ENCODE measurements at regions not wholly inside any gene's neighbourhood (a gene's known extent, or its start where the extent isn't known, plus 50 kb on each side); places are given as distances from the start of the nearest gene placed in this dataset.

DNA sequence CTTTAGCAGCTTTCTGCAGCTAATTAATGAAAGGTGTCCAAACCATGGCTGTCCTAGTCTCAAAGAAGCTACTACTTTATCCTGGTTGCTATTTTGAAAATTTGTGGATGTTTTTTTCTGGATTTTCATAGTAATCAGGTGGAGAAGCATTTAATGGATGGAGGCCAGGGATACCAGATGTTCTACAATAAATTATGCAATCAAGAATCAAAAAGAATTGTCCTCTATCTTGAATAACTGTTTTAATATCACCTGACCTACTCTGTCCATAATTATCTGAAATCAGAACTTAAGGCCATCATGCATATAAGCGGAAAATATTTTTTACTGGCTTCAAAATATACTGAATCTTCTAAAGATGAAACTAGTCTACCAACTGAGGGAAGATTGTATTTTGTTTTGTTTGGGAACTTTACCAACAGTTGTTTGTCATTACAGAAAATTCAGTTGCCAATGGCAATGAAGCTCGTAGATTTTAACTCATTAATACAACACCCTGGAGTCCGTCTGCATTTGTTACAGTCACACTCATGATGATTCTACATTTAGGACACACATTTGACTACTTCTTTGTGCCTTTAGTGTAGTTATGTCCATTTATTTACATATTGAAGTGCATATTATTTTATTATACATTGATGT lies 762.3 kb upstream of the GRM7 start:
- Histone ChIP-seq H3K27ac (ENCODE audit: low read depth in 1 of 2, low read length in 2 of 2) (no peak overlapping the region), H2AFZ (ENCODE audit: insufficient read depth, low read depth, low read length, poor library complexity, severe bottlenecking) (no peak overlapping the region), H3K79me2 (ENCODE audit: insufficient read depth, low read length) (no peaks in the 10 kb centered on the region), H3K27me3 (ENCODE audit: control insufficient read depth in 2 of 2, insufficient read depth in 2 of 2, low read length in 2 of 2) (no peaks in the 10 kb centered on the region), H3K4me2 (replicated peaks; ENCODE audit: extremely low read depth, low read length, poor library complexity, severe bottlenecking) (no peak overlapping the region), H3K4me3 (replicated peaks in 1 of 3; ENCODE audit: low read depth in 2 of 3, low read length in 3 of 3) (no peak overlapping the region), H3K9me3 (replicated peaks in 1 of 2; ENCODE audit: control insufficient read depth in 1 of 2, insufficient read depth in 1 of 2, low read length in 2 of 2) (peaks cover 0 to 5% of the 10 kb centered on the region in 2 donors), H3K36me3 (replicated peaks in 1 of 2; ENCODE audit: control insufficient read depth in 1 of 2, insufficient read depth in 2 of 2, low read length in 2 of 2) (no peaks in the 10 kb centered on the region), H4K20me1 (ENCODE audit: insufficient read depth, low read length) (no peaks in the 10 kb centered on the region), H3K9ac (ENCODE audit: insufficient read depth, low read length, poor library complexity, severe bottlenecking) (no peak overlapping the region), H3K4me1 (ENCODE audit: control insufficient read depth in 1 of 2, insufficient read depth in 2 of 2, low read length in 2 of 2) (no peaks in the 10 kb centered on the region)
- no peak for DNase-seq
- WGBS (ENCODE audit: insufficient coverage), result no CpG with 5 or more reads among the region's 3 CpGs
- peaks cover 0 to 7% (median 2%) of the 10 kb centered on the region in 7 donors for H3K9me3 Mint-ChIP-seq
- H3K36me3 Mint-ChIP-seq, result no peaks in the 10 kb centered on the region
- H3K27me3 Mint-ChIP-seq (ENCODE audit: low read depth in 3 of 3), result no peaks in the 10 kb centered on the region
- no peak overlapping the region for H3K27ac Mint-ChIP-seq
- TF ChIP-seq, protein P1, sequence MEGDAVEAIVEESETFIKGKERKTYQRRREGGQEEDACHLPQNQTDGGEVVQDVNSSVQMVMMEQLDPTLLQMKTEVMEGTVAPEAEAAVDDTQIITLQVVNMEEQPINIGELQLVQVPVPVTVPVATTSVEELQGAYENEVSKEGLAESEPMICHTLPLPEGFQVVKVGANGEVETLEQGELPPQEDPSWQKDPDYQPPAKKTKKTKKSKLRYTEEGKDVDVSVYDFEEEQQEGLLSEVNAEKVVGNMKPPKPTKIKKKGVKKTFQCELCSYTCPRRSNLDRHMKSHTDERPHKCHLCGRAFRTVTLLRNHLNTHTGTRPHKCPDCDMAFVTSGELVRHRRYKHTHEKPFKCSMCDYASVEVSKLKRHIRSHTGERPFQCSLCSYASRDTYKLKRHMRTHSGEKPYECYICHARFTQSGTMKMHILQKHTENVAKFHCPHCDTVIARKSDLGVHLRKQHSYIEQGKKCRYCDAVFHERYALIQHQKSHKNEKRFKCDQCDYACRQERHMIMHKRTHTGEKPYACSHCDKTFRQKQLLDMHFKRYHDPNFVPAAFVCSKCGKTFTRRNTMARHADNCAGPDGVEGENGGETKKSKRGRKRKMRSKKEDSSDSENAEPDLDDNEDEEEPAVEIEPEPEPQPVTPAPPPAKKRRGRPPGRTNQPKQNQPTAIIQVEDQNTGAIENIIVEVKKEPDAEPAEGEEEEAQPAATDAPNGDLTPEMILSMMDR (IDR thresholded peaks at IDR 0.05), result no peak
- H3K4me3 Mint-ChIP-seq, result no peak overlapping the region
- intact Hi-C loops (cut with micrococcal nuclease), result no loop called here
- no peaks in the 10 kb centered on the region for H3K4me1 Mint-ChIP-seq

DNA sequence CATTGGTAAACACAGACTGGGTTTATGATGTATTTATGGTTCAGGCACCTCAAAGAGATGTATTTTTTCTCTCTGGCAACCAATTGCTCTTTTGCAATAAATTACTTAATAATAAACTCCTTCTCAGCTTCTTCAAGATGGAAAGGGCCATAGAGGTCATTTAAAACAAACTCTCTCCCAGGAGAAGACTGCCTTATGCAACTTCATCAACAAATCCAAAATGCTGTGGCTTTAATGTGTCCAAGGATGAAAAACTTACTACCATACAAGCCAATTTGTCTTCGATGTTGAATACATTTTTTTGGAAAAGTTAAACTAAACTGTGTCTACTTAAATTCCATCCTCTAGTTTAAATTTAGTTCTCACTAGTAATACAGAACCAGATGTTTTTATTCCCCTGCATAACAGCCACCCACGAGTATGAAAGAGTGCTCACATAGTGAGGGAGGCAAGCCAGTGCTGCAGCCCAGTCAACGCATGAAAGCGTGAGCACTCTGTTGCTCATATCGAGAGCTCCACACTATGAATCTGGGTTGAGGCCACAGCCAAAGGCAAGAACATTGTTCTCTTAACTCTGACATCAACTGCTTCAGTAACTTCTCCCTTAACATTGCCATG lies 761.3 kb upstream of the GRM7 start:
- Histone ChIP-seq H3K36me3 (replicated peaks in 1 of 2; ENCODE audit: control insufficient read depth in 1 of 2, insufficient read depth in 2 of 2, low read length in 2 of 2) (no peaks in the 10 kb centered on the region), H2AFZ (ENCODE audit: insufficient read depth, low read depth, low read length, poor library complexity, severe bottlenecking) (no peak overlapping the region), H3K4me1 (ENCODE audit: control insufficient read depth in 1 of 2, insufficient read depth in 2 of 2, low read length in 2 of 2) (no peaks in the 10 kb centered on the region), H3K27ac (ENCODE audit: low read depth in 1 of 2, low read length in 2 of 2) (no peak overlapping the region), H3K4me3 (replicated peaks in 1 of 3; ENCODE audit: low read depth in 2 of 3, low read length in 3 of 3) (no peak overlapping the region), H3K79me2 (ENCODE audit: insufficient read depth, low read length) (no peaks in the 10 kb centered on the region), H3K27me3 (ENCODE audit: control insufficient read depth in 2 of 2, insufficient read depth in 2 of 2, low read length in 2 of 2) (no peaks in the 10 kb centered on the region), H4K20me1 (ENCODE audit: insufficient read depth, low read length) (no peaks in the 10 kb centered on the region), H3K9me3 (replicated peaks in 1 of 2; ENCODE audit: control insufficient read depth in 1 of 2, insufficient read depth in 1 of 2, low read length in 2 of 2) (peaks cover 0 to 5% of the 10 kb centered on the region in 2 donors), H3K9ac (ENCODE audit: insufficient read depth, low read length, poor library complexity, severe bottlenecking) (no peak overlapping the region), H3K4me2 (replicated peaks; ENCODE audit: extremely low read depth, low read length, poor library complexity, severe bottlenecking) (no peak overlapping the region)
- TF ChIP-seq, protein P1 (IDR thresholded peaks at IDR 0.05), result no peak
- Mint-ChIP-seq H3K27me3 (ENCODE audit: low read depth in 3 of 3) (no peaks in the 10 kb centered on the region), H3K9me3 (peaks cover 0 to 7% (median 2%) of the 10 kb centered on the region in 7 donors), H3K36me3 (no peaks in the 10 kb centered on the region), H3K4me1 (no peaks in the 10 kb centered on the region), H3K4me3 (no peak overlapping the region), H3K27ac (no peak overlapping the region)
- intact Hi-C loops (cut with micrococcal nuclease), result no loop called here
- WGBS (ENCODE audit: insufficient coverage), result 100% methylated on average over 4 of the region's 5 CpGs
- no peak for DNase-seq
